ENCODE measurements at regions not wholly inside any gene's neighbourhood (a gene's known extent, or its start where the extent isn't known, plus 50 kb on each side); places are given as distances from the start of the nearest gene placed in this dataset.

GRCh38 chr6:121499666-121500065 is 64.2 kb downstream of the GJA1 start:
- ATAC-seq (ENCODE audit: low FRiP score) (no peak), DNase-seq (ENCODE audit: low spot score) (no peak)
- TF ChIP-seq CTCF (IDR thresholded peaks at IDR 0.05), result no peak

GRCh38 chr6:121503589-121503991 is 68.1 kb downstream of the GJA1 start:
- no peak for ATAC-seq (ENCODE audit: low FRiP score)

GRCh38 chr6:121504227-121504626 is 68.8 kb downstream of the GJA1 start:
- no peak for TF ChIP-seq CTCF (IDR thresholded peaks at IDR 0.05)
- DNase-seq (ENCODE audit: low spot score), result no peak

More at GRCh38 chr6:121503589-121503991, 68.1 kb downstream of the GJA1 start:
- TF ChIP-seq CTCF (IDR thresholded peaks at IDR 0.05), result no peak
- DNase-seq (ENCODE audit: low spot score), result no peak

GRCh38 chr6:121505284-121505683 is 69.8 kb downstream of the GJA1 start:
- no peak for DNase-seq (ENCODE audit: low spot score)
- ATAC-seq (ENCODE audit: low FRiP score), result no peak
- no peak for TF ChIP-seq CTCF (IDR thresholded peaks at IDR 0.05)

More at GRCh38 chr6:121504227-121504626, 68.8 kb downstream of the GJA1 start:
- peak; percentile 87 for ATAC-seq (ENCODE audit: low FRiP score)

- peak; percentile 85 for ATAC-seq (ENCODE audit: low FRiP score)
- no peak for TF ChIP-seq CTCF (IDR thresholded peaks at IDR 0.05)
- no peak for DNase-seq (ENCODE audit: low spot score)
Measured at GRCh38 chr6:121506761-121507754, 71.6 kb downstream of the GJA1 start.

GRCh38 chr6:121510568-121511177 is 75.2 kb downstream of the GJA1 start:
- no peak for TF ChIP-seq CTCF (IDR thresholded peaks at IDR 0.05)
- ATAC-seq (ENCODE audit: low FRiP score) (no peak), DNase-seq (ENCODE audit: low spot score) (no peak)

Data from omental fat pad (tissue), 3 donors.